ENCODE measurements at regions not wholly inside any gene's neighbourhood (a gene's known extent, or its start where the extent isn't known, plus 50 kb on each side); places are given as distances from the start of the nearest gene placed in this dataset.
"Not testable (repeated sequence)": the region's sequence is repeated elsewhere in the genome, so short reads cannot be mapped to it uniquely, and the experiment has no call there.

DNA sequence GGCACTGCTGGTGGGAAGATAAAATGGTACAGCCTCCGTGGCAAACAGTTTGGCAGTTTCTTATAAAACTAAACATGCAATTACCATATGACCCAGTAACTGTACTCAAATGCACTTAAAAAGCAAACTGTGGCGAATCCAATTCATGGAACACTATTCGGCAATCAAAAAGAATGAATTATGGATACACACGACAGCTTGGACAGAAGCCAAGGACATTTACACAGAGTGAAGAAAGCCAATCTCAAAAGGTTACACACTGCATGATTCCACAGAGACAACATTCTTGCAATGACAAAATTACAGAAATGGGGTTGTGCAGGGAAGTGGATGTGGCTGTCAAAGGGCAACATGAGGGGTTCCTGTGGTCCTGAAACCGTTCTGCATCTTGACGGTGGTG, 122.1 kb upstream of the IQSEC1 start:
- DNase-seq (ENCODE audit: low read depth) = no peak

GRCh38 chr3:13194285-13195209, 121.3 kb upstream of the IQSEC1 start:
- no peak for DNase-seq (ENCODE audit: low read depth)

GRCh38 chr3:13193320-13194284, 120.4 kb upstream of the IQSEC1 start:
- no peak for DNase-seq (ENCODE audit: low read depth)

DNA sequence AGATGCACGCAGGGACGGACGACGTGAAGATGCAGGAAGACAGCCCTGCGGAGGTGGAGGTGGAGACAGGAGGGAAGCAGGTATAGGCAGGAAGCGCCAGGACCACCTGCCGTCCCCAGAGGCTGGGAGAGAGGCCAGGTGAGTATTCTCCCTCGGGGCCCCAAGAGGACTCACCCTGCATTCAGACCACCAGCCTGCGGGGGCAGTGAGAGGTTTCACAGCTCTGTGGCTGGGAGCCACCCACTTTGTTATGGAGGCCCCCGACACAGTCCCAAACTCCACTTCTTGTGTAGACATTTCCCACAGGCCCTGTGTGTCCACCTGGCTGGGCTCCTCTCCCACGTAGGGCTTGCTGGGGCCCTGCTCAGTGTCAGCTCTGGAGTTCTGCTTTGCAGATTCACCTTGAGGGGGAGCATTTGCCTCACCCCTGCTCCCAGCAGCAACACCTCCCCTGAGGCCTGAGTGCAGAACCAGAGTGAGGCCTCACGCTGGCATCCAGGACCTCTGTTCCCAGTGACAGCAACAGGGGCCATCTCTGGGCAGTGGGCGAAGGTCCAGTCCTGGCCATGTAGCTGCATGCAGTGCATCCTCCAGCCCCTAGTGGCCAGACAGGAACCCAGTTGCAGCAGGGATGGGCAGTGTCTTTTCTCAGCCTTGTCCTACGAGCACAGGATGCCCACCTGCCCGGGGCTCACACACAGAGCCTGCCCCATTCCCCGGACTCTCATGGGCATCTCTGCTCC, 119.4 kb upstream of the IQSEC1 start:
- no peak for DNase-seq (ENCODE audit: low read depth)

DNA sequence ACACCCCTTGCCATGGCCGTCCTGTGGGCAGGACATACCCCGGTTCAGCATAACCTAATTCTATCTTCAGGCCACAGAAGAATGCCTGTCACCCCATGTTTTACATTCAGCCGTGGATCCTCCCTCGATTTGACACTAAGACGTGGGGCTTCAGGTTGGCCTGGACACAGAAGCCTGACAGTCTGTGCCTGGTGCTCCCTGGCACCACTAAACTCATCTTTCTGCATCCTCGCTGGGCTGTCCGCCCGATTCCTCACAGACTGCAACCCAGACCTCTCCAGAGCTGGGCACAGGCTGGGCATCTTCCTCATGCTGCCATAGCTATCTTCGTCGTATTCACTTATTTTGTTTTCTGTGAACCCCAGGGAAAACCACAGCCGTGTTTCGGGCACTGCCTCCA, 117.8 kb upstream of the IQSEC1 start:
- no peak for DNase-seq (ENCODE audit: low read depth)

DNA sequence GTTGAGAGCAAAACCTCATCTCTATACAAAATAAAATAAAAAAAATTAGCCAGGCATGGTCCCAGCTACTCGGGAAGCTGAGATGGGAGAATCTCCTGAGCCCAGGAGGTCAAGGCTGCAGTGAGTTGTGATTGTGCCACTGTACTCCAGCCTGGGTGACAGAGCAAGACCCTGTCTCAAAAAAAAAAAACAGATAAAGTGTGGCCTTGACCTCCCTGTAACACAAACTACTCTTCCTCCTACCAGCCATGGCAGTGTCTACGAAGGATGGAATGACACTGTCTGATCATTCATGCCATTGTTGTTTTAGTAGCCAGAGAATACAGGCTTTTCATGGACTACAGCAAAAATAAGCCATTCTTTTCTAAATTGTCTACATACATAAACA, 117.1 kb upstream of the IQSEC1 start:
- DNase-seq (ENCODE audit: low read depth) = no peak

GRCh38 chr3:13189639-13190377, 116.6 kb upstream of the IQSEC1 start:
- DNase-seq (ENCODE audit: low read depth) = peak; percentile 19

GRCh38 chr3:13188975-13189374, 115.7 kb upstream of the IQSEC1 start:
- no peak for DNase-seq (ENCODE audit: low read depth)

- DNase-seq (ENCODE audit: low read depth) = no peak
These were observed 115.1 kb upstream of the IQSEC1 start for GRCh38 chr3:13188181-13188779.

GRCh38 chr3:13187593-13187992, 114.4 kb upstream of the IQSEC1 start:
- no peak for DNase-seq (ENCODE audit: low read depth)

DNA sequence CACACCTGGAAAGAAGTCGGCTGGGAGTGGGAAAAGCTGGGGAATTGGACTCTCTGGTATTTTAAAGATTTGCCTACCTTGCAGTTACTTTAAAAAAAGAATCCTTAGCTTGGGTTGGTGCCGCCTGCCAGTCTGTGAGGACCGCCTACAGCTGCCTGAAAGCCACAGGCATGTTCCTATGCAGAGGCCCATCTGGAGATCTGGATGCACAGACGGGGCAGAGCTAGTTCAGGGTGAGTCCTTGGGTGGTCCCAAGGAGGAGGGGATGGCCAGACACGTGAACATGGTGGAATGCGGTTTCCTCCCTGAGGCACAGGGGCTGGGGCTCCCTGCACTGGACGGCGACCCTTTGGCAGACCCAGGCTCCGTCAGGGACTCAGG, 113.2 kb upstream of the IQSEC1 start:
- no peak for DNase-seq (ENCODE audit: low read depth)

DNA sequence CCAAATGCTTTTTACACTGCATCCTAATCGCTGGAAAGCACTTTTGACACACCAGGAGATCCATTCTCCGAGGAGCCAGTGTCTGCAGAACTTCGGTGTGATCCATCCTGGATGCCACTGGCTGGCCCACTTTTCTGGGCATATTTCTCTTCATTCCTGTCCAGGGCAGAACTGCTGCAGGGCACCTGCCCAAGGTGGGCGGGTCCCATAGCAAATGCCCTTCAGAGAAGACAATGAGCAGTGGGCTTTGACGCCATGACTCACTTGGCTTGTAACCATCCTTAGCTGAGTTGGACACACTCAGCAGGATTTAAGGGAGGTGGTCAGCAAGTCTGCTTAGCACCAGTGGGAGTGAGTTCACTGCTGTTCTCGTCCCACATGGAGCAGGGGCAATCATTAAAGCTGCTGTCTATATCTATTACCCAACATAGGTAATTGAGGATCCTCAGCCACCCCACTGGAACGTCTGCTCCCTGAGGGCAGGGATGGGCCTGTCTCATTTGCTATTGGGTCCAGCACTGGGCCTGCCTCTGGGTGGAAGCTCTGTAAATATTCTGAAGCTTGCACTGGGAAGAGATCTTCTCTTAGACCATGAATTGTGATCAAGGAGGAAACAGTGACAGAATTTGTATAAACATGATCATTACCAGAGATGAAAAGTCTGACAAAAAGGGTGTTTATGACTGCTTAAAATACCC, 112.7 kb upstream of the IQSEC1 start:
- no peak for DNase-seq (ENCODE audit: low read depth)

DNA sequence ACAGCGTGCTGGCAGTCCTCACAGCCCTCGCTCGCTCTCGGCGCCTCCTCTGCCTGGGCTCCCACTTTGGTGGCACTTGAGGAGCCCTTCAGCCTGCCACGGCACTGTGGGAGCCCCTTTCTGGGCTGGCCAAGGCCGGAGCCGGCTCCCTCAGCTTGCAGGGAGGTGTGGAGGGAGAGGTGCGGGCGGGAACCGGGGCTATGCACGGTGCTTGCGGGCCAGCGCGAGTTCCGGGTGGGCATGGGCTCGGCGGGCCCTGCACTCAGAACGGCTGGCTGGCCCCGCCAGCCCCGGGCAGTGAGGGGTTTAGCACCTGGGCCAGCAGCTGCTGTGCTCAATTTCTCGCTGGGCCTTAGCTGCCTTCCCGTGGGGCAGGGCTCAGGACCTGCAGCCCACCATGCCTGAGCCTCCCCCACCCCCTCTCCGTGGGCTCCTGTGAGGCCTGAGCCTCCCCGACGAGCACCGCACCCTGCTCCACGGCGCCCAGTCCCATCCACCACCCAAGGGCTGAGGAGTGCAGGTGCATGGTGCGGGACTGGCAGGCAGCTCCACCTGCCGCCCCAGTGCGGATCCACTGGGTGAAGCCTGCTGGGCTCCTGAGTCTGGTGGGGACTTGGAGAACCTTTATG, 106.5 kb upstream of the IQSEC1 start:
- DNase-seq (ENCODE audit: low read depth) = not testable (repeated sequence)

DNA sequence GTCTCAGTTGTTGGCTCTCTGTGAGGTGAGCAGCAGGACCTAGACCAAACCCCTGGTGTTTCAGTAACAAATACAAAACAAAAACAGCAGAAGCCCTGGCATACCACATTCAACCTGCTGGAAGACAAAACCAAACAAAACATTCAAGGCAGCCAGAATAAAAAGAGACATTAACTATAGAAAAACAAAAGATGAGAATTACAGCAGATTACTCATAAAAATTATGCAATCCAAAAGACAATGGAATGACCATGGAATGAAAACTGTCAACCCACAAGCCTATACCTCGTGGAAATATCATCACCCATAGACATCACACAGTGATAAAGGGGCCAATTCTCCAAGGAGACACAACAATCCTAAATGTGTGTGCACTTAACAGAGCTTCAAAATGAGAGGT, 106.0 kb upstream of the IQSEC1 start:
- no peak for DNase-seq (ENCODE audit: low read depth)

- no peak for DNase-seq (ENCODE audit: low read depth)
These were observed 104.9 kb upstream of the IQSEC1 start for GRCh38 chr3:13178107-13178506.

GRCh38 chr3:13177641-13178040, 104.4 kb upstream of the IQSEC1 start:
- no peak for DNase-seq (ENCODE audit: low read depth)

DNA sequence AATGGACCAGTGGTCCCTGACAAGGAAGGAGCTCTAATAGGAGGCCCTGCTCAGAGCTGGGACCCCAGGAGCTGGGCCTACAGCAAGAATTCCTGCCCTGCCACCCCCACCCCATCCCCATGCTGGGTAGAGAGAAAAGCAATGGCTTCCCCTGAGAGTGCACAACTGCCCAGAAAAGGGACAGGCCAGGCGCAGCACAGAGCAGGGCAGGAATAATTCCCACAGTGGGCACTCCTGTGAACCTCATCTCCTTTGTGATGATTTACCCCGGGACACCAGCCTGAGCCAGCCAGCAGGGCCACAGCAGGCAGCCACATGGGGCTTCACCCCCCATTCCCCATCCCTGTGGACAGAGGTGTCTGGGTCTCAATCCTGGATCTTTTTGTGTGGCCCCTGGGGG, 104.0 kb upstream of the IQSEC1 start:
- no peak for DNase-seq (ENCODE audit: low read depth)

DNA sequence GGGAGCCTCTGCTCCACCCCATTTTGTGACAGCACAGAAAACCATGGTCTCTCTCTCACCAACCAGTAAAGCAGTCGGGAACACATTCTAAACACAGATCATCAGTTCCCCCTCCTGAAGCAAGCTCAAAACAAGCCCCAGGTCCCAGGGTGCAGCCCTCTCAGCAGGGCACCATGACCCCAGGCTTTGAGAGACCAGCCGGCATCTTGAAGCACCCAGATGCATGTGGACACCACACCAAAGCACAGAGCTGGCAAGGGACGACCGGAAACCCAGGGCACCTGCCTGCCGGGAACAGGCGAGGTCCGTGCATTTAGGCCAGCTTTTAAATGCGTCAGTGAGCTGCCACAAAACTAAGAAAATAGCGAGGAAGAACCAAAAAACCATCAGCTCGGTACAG, 103.2 kb upstream of the IQSEC1 start:
- DNase-seq (ENCODE audit: low read depth) = no peak

DNA sequence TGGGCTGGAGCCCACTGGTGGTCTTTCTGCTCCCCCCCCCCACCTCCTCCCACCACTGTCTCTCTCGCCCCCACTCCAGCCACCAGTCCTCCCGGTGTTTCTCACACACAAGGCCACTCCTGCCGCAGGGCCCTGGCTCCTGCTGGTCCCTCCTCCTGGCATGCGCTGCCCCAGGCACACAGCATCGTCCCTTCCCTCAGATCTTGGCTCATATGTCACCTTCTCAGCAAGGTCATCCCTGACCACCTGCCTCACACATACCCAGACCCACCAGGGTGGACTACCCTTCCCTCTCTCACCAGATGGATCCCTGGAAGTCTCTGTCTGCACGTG, 101.5 kb upstream of the IQSEC1 start:
- no peak for DNase-seq (ENCODE audit: low read depth)

Data from LHCN-M2 (cell line).